CD4-positive, alpha-beta T cell (primary cell): ENCODE measurements at regions not wholly inside any gene's neighbourhood (a gene's known extent, or its start where the extent isn't known, plus 50 kb on each side); places are given as distances from the start of the nearest gene placed in this dataset.

Experiments used
- ATAC-seq: fragments of 200-7000 bp; cut with Tn5 transposase; one replicate; pipeline ENCODE4 v1.10.0; 2022; ENCODE audit warnings: mild to moderate bottlenecking; ENCODE audit not compliant: poor library complexity
- CTCF ChIA-PET: fragments of 350-600 bp; sonication (Branson Sonifier 250); formaldehyde crosslinking; loops from one replicate; lab custom pipeline; 2021; ENCODE audit warnings: antibody characterized with exemption, inconsistent platforms; lab: Charles Lee
- POLR2A ChIA-PET: fragments of 350-600 bp; sonication (Branson Sonifier 250); formaldehyde crosslinking; loops from one replicate; lab custom pipeline; 2021; ENCODE audit warnings: antibody characterized with exemption, inconsistent platforms; lab: Charles Lee
- DNase-seq, 14 experiments: peaks; one replicate each; pipeline ENCODE4 v3.0.0-alpha.2; 2013 to 2020; ENCODE audit warnings: mixed read lengths in 2 of 14
- H3K27ac ChIP-seq, 2 donors: one replicate each; pipeline versions ENCODE4 v1.5.1 to v1.7.0; 2013; ENCODE audit warnings: low read length in 2 of 2, low read depth in 1 of 2, mild to moderate bottlenecking in 1 of 2
- H3K27me3 ChIP-seq, 2 experiments: 1 replicate in 1 of 2; 2 replicates in 1 of 2; pipeline versions ENCODE4 v1.6.1 to v1.7.0; 2013; ENCODE audit warnings: low read length in 2 of 2, control low read depth in 1 of 2, mild to moderate bottlenecking in 1 of 2, moderate library complexity in 1 of 2; ENCODE audit not compliant: insufficient read depth in 2 of 2, control insufficient read depth in 1 of 2
- H3K36me3 ChIP-seq: one replicate; pipeline ENCODE4 v1.6.1; 2013; ENCODE audit warnings: low read length, control low read depth; ENCODE audit not compliant: insufficient read depth
- H3K4me1 ChIP-seq: one replicate; pipeline ENCODE4 v1.6.1; 2013; ENCODE audit warnings: low read length, control low read depth; ENCODE audit not compliant: insufficient read depth
- H3K4me3 ChIP-seq: one replicate; pipeline ENCODE4 v1.5.1; 2013; ENCODE audit warnings: mild to moderate bottlenecking, low read length, moderate library complexity
- H3K9me3 ChIP-seq, 2 experiments: 1 replicate in 1 of 2; 2 replicates in 1 of 2; pipeline versions ENCODE4 v1.6.1 to v1.7.0; 2013; ENCODE audit warnings: low read length in 2 of 2, mild to moderate bottlenecking in 2 of 2, control low read depth in 1 of 2, moderate library complexity in 1 of 2; ENCODE audit not compliant: control insufficient read depth in 1 of 2, insufficient read depth in 1 of 2
- H3K27ac Mint-ChIP-seq: one replicate; pipeline ENCODE4 v1.8.0; 2020; ENCODE audit warnings: mixed read lengths
- H3K27me3 Mint-ChIP-seq: one replicate; pipeline ENCODE4 v1.8.0; 2021; ENCODE audit warnings: mixed read lengths
- H3K36me3 Mint-ChIP-seq: one replicate; pipeline ENCODE4 v1.8.0; 2021; ENCODE audit warnings: low read depth, mixed read lengths
- H3K4me1 Mint-ChIP-seq: one replicate; pipeline ENCODE4 v1.8.0; 2021; ENCODE audit warnings: low read depth, mixed read lengths
- H3K4me3 Mint-ChIP-seq: one replicate; pipeline ENCODE4 v1.8.0; 2020; ENCODE audit warnings: mild to moderate bottlenecking, mixed read lengths
- H3K9me3 Mint-ChIP-seq: one replicate; pipeline ENCODE4 v1.8.0; 2020; ENCODE audit warnings: mixed read lengths
- intact Hi-C, 2 experiments: fragments of 100-400 bp; cut with DNase I in 1 of 2; cut with micrococcal nuclease in 1 of 2; formaldehyde crosslinking; loops; one replicate each; pipeline versions ENCODE4 v1.15.1 to v1.9.0; 2023 to 2025; cut with DNase I, micrococcal nuclease
- TF ChIP-seq, protein P1 (sequence below): fragments of 200-600 bp; IDR thresholded peaks from one replicate; pipeline ENCODE4 v1.8.0; 2022; ENCODE audit warnings: antibody characterized with exemption, mild to moderate bottlenecking

DNA sequence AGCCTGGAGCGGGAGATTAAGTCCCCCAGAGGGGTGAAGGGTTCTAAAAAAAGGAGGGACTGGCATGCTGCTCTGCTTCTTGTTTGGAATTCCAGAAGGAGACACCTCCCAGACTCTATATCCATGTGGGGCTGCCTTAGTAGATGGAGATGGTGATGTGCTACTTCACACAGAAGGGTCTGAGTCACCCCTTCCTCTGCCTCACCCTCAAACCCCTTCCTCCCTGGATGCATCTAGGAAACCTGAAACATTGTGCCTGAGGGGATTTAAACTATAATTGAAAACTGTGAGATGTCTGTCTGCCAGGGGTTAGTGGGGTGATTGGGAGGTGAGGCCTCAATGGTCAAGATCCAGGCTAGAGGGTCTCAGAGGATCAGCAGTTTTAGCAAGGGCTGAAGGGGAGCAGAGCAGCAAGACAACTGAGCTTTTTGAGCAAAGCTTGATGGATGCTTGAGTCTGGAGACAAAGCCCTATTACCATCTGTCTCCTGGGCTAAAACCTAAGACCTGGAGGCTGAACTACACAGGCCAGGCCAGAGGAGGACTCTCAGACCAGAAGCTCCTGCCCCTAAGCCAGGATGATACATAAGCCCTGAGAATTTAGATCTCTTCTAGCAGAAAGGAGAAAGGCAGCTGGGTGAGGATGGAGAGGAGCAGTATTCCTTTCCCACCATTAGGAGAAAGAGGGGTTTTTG, 314.7 kb upstream of the ATP2B1 start:
- H3K4me1 Mint-ChIP-seq: peaks cover 4% of the 10 kb centered on the region
- ChIA-PET CTCF (no interaction called here), POLR2A (no interaction called here)
- H3K36me3 ChIP-seq: no peaks in the 10 kb centered on the region
- no peak overlapping the region for H3K27ac ChIP-seq
- DNase-seq (no peak), ATAC-seq (no peak)
- H3K27ac Mint-ChIP-seq: no peak overlapping the region
- no peaks in the 10 kb centered on the region for H3K27me3 ChIP-seq
- no peak overlapping the region for H3K4me3 Mint-ChIP-seq
- no peaks in the 10 kb centered on the region for H3K36me3 Mint-ChIP-seq
- intact Hi-C loops: no loop called here
- H3K4me3 ChIP-seq: no peak overlapping the region
- H3K27me3 Mint-ChIP-seq: no peaks in the 10 kb centered on the region
- H3K9me3 ChIP-seq: no peaks in the 10 kb centered on the region
- TF ChIP-seq, protein P1, sequence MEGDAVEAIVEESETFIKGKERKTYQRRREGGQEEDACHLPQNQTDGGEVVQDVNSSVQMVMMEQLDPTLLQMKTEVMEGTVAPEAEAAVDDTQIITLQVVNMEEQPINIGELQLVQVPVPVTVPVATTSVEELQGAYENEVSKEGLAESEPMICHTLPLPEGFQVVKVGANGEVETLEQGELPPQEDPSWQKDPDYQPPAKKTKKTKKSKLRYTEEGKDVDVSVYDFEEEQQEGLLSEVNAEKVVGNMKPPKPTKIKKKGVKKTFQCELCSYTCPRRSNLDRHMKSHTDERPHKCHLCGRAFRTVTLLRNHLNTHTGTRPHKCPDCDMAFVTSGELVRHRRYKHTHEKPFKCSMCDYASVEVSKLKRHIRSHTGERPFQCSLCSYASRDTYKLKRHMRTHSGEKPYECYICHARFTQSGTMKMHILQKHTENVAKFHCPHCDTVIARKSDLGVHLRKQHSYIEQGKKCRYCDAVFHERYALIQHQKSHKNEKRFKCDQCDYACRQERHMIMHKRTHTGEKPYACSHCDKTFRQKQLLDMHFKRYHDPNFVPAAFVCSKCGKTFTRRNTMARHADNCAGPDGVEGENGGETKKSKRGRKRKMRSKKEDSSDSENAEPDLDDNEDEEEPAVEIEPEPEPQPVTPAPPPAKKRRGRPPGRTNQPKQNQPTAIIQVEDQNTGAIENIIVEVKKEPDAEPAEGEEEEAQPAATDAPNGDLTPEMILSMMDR: no peak
- peaks cover 3% of the 10 kb centered on the region for H3K4me1 ChIP-seq
- H3K9me3 Mint-ChIP-seq: no peaks in the 10 kb centered on the region

DNA sequence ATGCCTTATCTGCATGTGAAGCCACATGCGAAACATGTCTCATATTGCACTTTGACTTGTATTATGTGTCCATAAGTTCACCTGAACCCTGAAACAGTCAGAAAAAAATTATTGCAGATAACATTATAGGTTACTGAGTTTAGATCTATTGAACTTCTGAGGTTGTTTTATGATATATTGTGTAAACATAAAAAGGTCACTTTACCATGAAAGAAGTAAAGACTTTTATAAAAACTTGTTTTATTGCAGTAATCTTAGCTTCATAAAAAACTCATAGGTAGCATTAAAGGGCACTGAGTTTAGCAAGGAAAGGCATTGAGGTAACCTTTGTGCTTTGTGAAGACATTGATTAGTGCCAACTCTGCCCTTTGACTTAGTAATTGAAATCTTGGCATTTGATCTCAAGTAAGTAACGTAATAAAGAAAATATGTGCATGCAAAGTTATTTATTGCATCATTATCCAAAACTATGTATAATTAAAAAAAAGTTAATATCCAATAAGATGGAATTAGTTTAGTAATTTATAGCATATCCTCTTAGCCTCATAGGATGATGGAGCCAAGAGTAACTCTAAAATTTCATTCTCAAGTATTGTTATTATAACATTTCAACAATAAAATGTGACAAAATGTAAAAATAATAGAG, 313.3 kb upstream of the ATP2B1 start:
- DNase-seq (no peak), ATAC-seq (no peak)
- ChIA-PET POLR2A (interaction anchor here (0.9 kb wide), 1 partner anchor 315 kb away, joined by 3 read pairs; no protein-coding TSS in a partner anchor), CTCF (no interaction called here)
- Histone ChIP-seq H3K4me3 (no peak overlapping the region), H3K36me3 (no peaks in the 10 kb centered on the region), H3K4me1 (no peaks in the 10 kb centered on the region), H3K27me3 (no peaks in the 10 kb centered on the region), H3K9me3 (no peaks in the 10 kb centered on the region), H3K27ac (no peak overlapping the region)
- Mint-ChIP-seq H3K27me3 (no peaks in the 10 kb centered on the region), H3K36me3 (no peaks in the 10 kb centered on the region), H3K4me1 (no peaks in the 10 kb centered on the region), H3K4me3 (no peak overlapping the region), H3K27ac (no peak overlapping the region), H3K9me3 (no peaks in the 10 kb centered on the region)
- intact Hi-C loops: no loop called here
- TF ChIP-seq, protein P1: no peak

DNA sequence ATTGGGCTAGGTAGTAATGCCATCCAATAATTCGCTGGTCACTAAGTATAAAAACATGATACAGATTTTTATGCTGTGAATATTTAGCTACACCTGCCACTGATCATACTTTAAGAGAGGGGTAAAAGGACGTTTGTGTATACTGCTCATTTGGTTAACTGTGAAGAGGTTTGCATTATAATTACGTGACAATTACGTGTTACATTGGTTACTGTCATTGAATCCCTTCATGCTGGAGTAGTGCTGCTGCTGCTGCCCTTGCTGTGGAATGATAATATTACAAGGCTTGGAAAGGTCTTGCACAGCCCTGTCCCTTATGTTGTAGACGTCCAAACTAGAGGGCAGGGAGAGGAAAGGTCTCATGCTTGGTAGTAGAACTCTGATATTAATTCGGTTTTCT, 312.2 kb upstream of the ATP2B1 start:
- H3K4me1 Mint-ChIP-seq: no peaks in the 10 kb centered on the region
- intact Hi-C loops: no loop called here
- no peak for DNase-seq
- ATAC-seq: no peak
- H3K9me3 Mint-ChIP-seq: no peaks in the 10 kb centered on the region
- TF ChIP-seq, protein P1: no peak
- no peak overlapping the region for H3K27ac ChIP-seq
- H3K27me3 Mint-ChIP-seq: no peaks in the 10 kb centered on the region
- no peak overlapping the region for H3K4me3 Mint-ChIP-seq
- no peak overlapping the region for H3K4me3 ChIP-seq
- H3K9me3 ChIP-seq: no peaks in the 10 kb centered on the region
- no peaks in the 10 kb centered on the region for H3K36me3 ChIP-seq
- ChIA-PET CTCF (interaction anchor here (1.3 kb wide), 1 partner anchor 40 kb away, joined by 4 read pairs; no protein-coding TSS in a partner anchor), POLR2A (interaction anchor here (0.9 to 1.5 kb wide), 2 partner anchors 13 to 314 kb away, joined by 3 read pairs; no protein-coding TSS in a partner anchor)
- no peaks in the 10 kb centered on the region for H3K36me3 Mint-ChIP-seq
- no peaks in the 10 kb centered on the region for H3K4me1 ChIP-seq
- no peaks in the 10 kb centered on the region for H3K27me3 ChIP-seq
- H3K27ac Mint-ChIP-seq: no peak overlapping the region
